HG03039 (cell line): ENCODE measurements at regions not wholly inside any gene's neighbourhood (a gene's known extent, or its start where the extent isn't known, plus 50 kb on each side); places are given as distances from the start of the nearest gene placed in this dataset.

Source experiments
- ATAC-seq: cut with Tn5 transposase; IDR thresholded peaks from one replicate; pipeline ENCODE4 v1.9.1; 2021; ENCODE audit warnings: mild to moderate bottlenecking, moderate library complexity; ENCODE audit not compliant: unreplicated experiment

DNA sequence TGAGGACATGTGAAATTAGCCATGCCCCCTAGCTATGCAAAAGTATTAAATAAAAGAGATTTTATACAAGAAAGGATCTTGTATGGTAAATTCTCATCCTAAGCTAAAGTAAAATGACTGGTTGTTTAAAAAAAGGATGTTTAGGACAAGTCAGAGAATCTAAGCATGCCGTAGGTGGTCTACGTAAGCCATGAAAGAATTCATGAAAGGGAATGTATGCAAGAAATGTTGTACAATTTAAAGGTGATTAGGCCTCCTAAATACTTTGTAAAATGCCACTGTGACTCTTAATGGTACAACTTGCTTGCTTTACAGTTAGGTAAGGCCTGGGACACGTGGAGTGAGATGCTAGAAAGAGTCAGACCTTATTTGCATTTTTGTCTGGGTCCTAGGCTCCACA, 209.0 kb downstream of the EFHB start:
- ATAC-seq = no peak

- no peak for ATAC-seq
Measured at GRCh38 chr3:19717736-19718135, 216.3 kb downstream of the EFHB start.

DNA sequence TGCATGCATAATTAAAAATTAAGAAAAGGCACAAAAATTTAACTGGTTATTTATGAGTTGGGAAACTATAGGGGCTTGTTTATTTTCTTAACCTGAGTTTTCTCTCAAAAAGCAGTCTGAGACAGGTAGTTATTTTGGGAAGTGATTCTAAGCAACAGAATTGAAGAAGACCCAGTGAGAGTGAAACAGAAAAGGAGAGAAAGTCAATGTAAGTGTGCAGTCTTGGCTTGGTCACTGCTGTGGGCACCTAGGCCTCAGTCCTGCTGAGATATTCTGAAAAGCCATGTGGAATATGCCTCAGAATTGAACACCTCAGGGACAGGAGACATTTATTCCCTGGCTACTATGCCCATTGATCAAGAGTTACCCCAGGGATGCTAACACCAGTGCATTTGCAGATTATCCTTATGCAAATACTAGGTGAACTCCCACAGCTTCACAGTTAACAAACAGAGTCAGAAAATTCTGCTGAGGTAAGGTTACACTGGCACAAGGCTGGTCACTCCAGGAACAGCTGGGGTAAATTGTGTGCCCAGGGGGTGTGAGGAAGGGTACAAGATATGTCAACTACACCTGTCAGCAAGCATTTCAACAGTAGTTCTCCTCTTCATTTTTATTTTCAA, 222.7 kb downstream of the EFHB start:
- ATAC-seq = peak; percentile 61

DNA sequence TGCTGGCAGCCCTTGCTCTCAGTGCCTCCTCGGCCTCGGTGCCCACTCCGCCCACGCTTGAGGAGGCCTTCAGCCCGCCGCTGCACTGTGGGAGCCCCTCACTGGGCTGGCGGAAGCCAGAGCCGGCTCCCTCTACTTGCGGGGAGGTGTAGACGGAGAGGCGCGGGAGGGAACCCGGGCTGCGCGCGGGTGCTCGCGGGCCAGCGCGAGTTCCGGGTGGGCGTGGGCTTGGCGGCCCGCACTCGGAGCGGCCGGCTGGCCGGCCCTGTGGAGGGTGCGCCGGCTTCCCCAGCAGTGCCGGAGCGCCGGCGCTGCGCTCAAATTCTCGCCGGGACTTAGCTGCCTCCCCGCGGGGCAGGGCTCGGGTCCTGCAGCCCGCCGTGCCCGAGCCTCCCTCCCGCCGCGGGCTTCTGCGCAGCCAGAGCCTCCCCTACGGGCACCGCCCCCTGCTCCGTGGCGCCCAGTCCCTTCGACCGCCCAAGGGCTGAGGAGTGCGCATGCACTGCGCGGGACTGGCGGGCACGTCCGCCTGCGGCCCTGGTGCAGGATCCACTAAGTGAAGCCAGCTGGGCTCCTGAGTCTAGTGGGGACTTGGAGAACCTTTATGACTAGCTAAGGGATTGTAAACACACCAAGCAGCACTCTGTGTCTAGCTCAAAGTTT, 231.5 kb downstream of the EFHB start:
- ATAC-seq = no peak

GRCh38 chr3:19688767-19689166, 245.2 kb downstream of the EFHB start:
- ATAC-seq = no peak

DNA sequence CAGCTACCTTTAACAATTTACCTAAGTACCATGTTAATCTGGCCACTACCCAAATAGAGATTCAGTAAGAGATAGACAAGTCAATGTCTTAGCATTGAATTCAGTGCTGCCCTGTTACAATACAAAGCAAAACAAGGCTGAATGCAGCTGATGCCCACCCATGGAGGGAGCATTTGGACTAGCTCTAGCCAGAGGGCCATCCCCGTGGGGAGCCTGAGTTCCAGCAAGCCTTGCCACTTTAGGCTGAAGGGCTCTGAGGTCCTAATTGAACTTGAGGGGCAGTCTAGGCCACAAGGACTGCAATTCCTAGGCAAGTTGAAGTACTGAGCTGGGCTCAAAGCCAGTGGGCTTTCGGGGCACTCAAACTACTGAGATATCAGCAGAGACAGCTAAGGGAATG, 265.9 kb downstream of the EFHB start:
- ATAC-seq = no peak

DNA sequence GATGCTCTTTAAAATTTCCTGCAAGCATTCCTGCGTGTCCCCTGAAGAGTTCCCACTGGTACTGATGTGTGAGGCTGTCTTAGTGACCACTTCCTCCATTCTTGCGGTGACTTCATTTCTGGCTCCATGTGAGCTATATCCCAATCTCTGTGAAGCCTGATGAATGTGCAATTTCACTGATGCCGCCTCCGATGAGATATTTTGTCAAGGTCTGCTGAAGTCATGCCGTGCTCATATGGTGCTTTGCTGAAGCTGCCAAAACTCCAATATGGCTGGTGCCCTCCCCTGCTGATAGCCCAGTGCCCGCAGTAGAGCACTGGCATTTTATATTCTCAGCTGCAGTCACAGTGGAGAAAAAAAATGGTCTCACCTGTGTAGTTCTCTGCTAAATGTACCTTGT, 271.5 kb downstream of the EFHB start:
- no peak for ATAC-seq

- no peak for ATAC-seq
Measured at GRCh38 chr3:19652336-19652735, 281.7 kb downstream of the EFHB start.

DNA sequence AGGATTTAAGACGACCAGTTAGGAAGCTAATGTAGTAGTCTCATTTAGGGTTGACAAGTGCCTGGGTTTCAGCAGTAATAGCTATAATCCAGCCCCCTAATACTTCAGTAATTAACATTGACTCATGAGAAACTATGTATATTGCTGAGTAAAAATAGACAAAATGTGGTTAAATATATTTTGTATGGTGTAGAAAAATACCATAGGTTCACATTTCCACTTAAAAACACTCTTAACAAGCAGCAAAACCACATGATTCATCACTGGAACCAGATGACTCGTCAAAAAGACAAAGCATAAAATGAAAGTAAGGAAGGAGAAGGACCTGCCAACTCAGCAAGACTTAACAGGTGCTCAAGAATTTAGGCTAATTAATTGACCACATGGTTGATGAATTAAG, 288.9 kb downstream of the EFHB start:
- peak; percentile 83 for ATAC-seq

- ATAC-seq = peak; percentile 41
Measured at GRCh38 chr3:19644405-19644804, 289.6 kb downstream of the EFHB start.

DNA sequence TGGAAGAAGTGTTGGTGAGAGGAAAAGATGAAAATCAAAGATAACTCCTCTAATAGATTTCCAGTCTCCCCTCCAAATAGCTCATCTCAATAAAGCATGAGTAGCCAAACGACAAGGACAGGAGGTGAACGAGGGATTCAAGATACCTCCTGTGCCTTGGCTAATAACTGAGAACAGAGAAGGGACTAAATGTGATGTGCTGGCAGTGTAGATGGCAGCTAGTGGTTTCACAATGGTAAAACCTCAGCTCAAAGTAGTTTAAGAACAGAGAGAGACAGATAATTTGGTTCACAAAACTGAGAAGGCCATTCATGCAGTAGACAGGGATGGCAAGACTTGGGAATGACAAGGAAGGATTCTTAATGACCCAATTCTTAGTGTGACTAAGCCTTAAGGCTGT, 292.6 kb downstream of the EFHB start:
- no peak for ATAC-seq

GRCh38 chr3:19632099-19633074, 301.6 kb downstream of the EFHB start:
- no peak for ATAC-seq

DNA sequence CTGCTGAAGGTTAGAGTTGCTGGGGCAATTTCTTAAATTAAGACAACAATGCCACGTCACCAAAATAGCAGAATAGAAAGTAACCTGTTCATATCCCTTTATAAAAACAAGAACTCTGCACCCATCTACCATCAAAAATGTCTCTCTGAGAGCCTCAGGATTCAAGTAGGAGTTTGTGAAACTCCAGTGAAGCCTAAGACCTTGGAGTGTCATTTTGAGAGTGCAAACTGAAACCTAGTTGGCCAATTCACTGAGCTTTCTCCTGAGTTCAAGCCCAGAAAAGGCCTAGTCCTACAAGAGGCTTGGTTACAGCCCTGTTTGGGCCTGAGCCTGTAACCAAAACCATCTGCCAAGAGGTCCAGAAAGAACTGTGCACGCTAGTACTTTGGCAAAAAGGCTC, 335.1 kb downstream of the EFHB start:
- peak; percentile 92 for ATAC-seq

- peak; percentile 38 for ATAC-seq
Measured at GRCh38 chr3:19596408-19596807, 337.6 kb downstream of the EFHB start.

GRCh38 chr3:19595884-19596283, 338.1 kb downstream of the EFHB start:
- no peak for ATAC-seq
